HG02798 (cell line): ENCODE measurements at regions not wholly inside any gene's neighbourhood (a gene's known extent, or its start where the extent isn't known, plus 50 kb on each side); places are given as distances from the start of the nearest gene placed in this dataset.
"Not testable (repeated sequence)": the region's sequence is repeated elsewhere in the genome, so short reads cannot be mapped to it uniquely, and the experiment has no call there.

ENCODE experiments used
- ATAC-seq: cut with Tn5 transposase; IDR thresholded peaks from one replicate; pipeline ENCODE4 v1.9.1; 2021; ENCODE audit warnings: mild to moderate bottlenecking; ENCODE audit not compliant: unreplicated experiment, poor library complexity

- not testable (repeated sequence) for ATAC-seq
Observed at GRCh38 chr3:125781678-125782077, 186.4 kb upstream of the OSBPL11 start.

DNA sequence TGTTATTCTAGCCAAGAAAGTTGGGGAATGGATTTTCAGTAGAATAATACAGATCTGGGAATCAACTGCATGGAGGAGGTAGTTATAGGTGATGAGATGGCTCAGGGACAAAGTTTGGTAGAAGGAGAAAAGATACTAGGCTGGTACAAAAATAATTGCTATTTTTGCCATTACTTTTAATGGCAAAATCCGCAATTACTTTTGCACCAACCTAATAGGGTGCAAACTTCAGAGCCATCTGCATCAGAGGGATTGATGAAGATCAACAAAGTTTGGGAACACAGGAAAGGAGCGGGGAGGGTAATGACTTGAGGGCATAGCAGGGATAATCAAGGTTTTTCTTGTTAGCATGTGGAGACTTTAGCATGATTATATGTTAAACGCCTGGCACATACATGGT, 178.7 kb upstream of the ROPN1B start:
- not testable (repeated sequence) for ATAC-seq

- ATAC-seq = not testable (repeated sequence)
Observed at GRCh38 chr3:125791021-125791420, 178.0 kb upstream of the ROPN1B start.

DNA sequence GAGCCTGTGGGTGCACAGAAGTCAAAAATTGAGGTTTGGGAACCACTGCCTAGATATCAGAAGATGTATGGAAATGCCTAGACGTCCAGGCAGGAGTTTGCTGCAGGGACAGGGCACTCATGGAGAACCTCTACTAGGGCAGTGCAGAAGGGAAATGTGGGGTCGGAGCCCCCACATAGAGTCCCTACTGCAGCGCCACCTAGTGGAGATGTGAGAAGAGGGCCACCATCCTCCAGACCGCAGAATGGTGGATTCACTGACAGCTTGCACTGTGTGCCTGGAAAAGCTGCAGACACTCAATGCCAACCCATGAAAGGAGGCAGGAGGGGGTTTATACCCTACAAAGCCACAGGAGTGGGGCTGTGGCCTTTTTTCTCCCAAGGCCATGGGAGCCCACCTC, 159.0 kb upstream of the ROPN1B start:
- ATAC-seq = not testable (repeated sequence)

- ATAC-seq = not testable (repeated sequence)
Observed at GRCh38 chr3:125822175-125822574, 146.8 kb upstream of the ROPN1B start.

GRCh38 chr3:125831005-125831750, 137.8 kb upstream of the ROPN1B start:
- ATAC-seq = not testable (repeated sequence)

DNA sequence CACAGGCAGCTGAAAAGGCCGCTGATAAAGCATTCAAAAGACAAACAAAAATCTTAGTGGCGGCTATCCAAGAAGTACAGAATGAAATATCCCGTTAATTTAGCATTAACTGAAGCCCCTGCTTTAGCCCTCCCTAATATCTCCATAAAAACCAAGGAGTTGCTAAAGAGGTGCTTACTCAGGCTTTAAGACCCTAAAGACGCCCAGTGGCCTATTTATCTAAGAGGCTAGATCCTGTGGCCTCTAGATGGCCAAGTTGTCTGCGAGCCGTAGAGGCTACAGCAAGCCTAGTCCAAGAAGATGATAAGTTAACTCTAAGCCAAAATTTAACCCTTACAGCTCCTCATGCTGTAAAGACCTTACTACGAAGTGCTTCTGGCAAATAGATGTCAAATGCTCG, 133.4 kb upstream of the ROPN1B start:
- ATAC-seq = not testable (repeated sequence)

DNA sequence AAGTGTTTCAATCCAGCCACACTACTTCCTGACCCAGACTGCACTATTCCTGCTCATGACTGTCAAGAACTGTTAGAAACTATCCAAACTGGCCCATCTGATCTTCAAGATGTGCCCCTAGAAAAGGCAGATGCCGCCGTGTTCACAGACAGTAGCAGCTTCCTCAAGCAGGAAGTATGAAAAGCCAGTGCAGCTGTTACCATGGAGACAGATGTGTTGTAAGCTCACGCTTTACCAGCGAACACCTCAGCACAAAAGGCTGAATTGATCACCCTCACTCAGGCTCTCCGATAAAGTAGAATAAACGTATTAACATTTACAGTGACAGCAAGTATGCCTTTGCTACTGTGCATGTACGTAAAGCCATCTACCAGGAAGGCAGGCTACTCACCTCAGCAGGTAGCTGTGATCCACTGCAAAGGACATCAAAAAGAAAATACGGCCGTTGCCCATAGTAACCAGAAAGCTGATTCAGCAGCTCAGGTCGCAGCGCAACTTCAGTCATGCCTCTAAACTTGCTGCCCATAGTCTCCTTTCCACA, 132.9 kb upstream of the ROPN1B start:
- not testable (repeated sequence) for ATAC-seq

DNA sequence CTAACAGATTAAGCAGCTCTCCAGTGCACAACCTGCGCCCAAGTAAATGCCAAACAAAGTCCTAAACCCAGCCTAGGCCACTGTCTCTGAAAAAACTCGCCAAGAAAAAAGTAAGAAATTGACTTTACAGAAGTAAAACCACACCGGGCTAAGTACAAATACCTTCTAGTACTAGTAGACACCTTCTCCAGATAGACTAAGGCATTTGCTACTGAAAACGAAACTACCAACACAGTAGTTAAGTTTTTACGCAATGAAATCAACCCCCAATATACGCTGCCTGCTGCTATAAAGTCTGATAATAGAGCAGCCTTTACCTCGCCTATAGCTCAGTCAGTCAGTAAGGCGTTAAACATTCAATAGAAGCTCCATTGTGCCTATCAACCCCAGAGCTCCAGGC, 132.2 kb upstream of the ROPN1B start:
- ATAC-seq = not testable (repeated sequence)

- ATAC-seq = not testable (repeated sequence)
Observed at GRCh38 chr3:125838857-125839256, 130.1 kb upstream of the ROPN1B start.

DNA sequence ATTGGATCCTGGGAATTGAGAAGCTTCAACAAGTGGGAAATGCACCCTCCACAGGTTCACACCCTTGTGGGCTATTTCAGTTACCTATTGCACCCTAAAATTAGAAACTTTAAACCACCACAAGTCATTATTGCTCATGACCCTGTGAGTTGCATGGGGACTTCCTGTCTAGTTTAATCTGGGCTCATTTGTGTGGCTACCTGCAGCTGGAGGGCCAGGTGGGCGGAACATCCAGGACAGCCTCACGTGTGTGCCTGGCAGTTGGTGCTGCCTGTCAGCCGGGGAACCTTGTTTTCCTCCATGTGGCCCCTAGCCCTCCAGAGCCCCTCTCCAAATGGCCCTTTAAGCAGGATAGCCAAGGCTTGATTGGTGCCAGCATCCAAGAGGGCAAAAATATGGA, 128.5 kb upstream of the ROPN1B start:
- not testable (repeated sequence) for ATAC-seq

GRCh38 chr3:125847966-125848365, 121.0 kb upstream of the ROPN1B start:
- not testable (repeated sequence) for ATAC-seq

DNA sequence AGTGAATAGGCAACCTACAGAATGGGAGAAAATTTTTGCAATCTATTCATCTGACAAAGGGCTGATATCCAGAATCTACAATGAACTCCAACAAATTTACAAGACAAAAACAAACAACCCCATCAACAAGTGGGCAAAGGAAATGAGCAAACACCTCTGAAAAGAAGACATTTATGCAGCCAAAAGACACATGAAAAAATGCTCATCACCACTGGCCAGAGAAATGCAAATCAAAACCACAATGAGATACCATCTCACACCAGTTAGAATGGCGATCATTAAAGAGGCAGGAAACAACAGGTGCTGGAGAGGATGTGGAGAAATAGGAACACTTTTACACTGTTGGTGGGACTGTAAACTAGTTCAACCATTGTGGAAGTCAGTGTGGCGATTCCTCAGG, 114.0 kb upstream of the ROPN1B start:
- ATAC-seq = not testable (repeated sequence)

GRCh38 chr3:125860547-125860946, 108.4 kb upstream of the ROPN1B start:
- not testable (repeated sequence) for ATAC-seq

DNA sequence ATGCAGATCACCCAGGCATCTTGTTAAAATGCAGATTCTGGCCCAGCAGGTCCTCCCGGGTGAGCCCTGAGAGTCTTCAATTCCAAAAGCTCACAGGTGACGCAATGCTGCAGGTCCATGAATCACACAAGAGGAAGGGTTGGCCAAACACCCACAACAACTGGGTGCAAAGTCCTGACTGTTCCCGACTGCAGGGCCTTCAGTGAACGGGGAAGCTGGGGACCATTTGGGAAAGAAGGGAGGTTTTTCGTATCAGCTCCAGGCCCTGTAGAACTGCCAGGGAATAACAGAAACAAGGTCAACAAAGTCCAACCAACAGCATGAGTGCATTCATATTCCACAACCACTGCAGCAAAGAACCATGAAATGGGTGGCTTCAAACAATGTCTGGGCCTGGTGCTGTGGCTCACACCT, 106.1 kb upstream of the ROPN1B start:
- not testable (repeated sequence) for ATAC-seq

GRCh38 chr3:125864532-125864931, 104.4 kb upstream of the ROPN1B start:
- not testable (repeated sequence) for ATAC-seq

DNA sequence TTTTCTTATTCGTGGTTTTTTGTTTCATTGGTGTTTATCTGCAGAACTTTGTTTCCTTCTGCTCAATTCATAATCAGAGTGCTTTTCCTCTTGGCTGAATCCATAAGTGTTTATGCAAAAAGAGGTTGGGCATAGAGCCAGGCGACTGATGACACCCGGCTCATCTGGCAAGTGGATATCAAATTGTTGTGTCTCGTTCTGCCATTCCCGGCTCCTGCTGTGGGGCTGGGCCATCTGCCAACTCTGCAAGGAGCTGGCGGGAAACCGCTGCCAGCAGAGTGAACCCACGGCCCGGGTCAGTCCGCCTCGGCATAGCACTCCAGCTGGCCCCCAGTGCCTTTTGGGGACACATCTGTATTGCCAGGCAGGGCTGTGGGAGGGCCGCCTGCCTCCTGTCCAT, 83.0 kb upstream of the ROPN1B start:
- not testable (repeated sequence) for ATAC-seq

- not testable (repeated sequence) for ATAC-seq
Observed at GRCh38 chr3:125899181-125899580, 69.8 kb upstream of the ROPN1B start.

DNA sequence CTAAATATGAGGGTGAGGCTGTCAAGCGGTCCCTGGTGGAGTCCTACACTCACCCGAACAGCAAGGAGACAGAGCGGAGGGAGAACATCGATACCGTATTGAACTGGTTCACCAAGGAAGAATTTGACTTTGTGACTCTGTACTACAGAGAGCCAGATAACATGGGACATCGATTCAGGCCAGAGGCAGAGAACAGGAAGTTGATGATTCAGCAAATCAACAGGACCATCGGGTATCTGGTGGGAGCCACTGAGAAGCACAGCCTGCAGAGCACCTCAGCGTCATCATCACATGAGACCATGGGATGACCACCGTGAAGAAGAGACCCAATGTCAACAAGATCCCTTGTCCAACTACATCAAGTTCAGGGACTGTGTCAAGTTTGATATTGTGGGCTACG, 67.5 kb upstream of the ROPN1B start:
- ATAC-seq = not testable (repeated sequence)

DNA sequence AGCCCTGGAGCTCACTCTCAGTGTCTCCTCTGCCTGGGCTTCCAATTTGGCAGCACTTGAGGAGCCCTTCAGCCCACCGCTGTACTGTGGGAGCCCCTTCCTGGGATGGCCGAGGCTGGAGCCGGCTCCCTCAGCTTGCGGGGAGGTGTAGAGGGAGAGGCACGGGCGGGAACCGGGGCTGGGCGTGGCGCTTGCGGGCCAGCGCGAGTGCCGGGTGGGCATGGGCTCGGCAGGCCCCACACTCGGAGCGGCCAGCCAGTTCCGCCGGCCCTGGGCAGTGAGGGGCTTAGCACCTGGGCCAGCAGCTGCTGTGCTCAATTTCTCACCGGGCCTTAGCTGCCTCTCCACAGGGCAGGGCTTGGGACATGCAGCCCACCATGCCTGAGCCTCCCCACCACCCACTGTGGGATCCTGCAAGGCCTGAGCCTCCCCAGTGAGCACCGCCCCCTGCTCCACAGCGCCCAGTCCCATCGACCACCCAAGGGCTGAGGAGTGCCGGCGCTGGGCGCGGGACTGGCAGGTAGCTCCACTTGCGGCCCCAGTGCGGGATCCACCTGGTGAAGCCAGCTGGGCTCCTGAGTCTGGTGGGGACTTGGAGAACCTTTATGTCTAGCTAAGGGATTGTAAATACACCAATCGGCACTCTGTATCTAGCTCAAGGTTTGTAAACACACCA, 65.1 kb upstream of the ROPN1B start:
- not testable (repeated sequence) for ATAC-seq

GRCh38 chr3:125907279-125907678, 61.7 kb upstream of the ROPN1B start:
- ATAC-seq = not testable (repeated sequence)
